GM10266 (cell line): ENCODE measurements at regions not wholly inside any gene's neighbourhood (a gene's known extent, or its start where the extent isn't known, plus 50 kb on each side); places are given as distances from the start of the nearest gene placed in this dataset.

Source experiments
- DNase-seq: peaks from one replicate; pipeline ENCODE4 v3.0.0; 2012; ENCODE audit errors: extremely low spot score
- CTCF ChIP-seq: IDR thresholded peaks from 2 replicates; pipeline ENCODE4 v1.5.1; 2012; ENCODE audit warnings: mild to moderate bottlenecking, low read depth; ENCODE audit not compliant: control insufficient read depth, insufficient read depth; ENCODE audit errors: missing control alignments

GRCh38 chr2:217316743-217317142 is 456.9 kb upstream of the TNP1 start:
- TF ChIP-seq CTCF: no peak
- DNase-seq: peak; percentile 8

- DNase-seq: no peak
- TF ChIP-seq CTCF: no peak
These were observed 454.2 kb upstream of the TNP1 start for GRCh38 chr2:217314021-217314460.

GRCh38 chr2:217313386-217313785 is 453.5 kb upstream of the TNP1 start:
- DNase-seq: no peak

GRCh38 chr2:217309056-217309455 is 449.2 kb upstream of the TNP1 start:
- no peak for TF ChIP-seq CTCF
- DNase-seq: no peak

More at GRCh38 chr2:217313386-217313785, 453.5 kb upstream of the TNP1 start:
- TF ChIP-seq CTCF: no peak

- DNase-seq: no peak
- TF ChIP-seq CTCF: no peak
These were observed 447.2 kb upstream of the TNP1 start for GRCh38 chr2:217307023-217307422.

GRCh38 chr2:217305882-217306281 is 446.0 kb upstream of the TNP1 start:
- no peak for DNase-seq
- TF ChIP-seq CTCF: no peak

GRCh38 chr2:217304582-217304981 is 444.7 kb upstream of the TNP1 start:
- no peak for DNase-seq
- no peak for TF ChIP-seq CTCF

- DNase-seq: no peak
- no peak for TF ChIP-seq CTCF
These were observed 443.0 kb upstream of the TNP1 start for GRCh38 chr2:217302856-217303255.
